ENCODE measurements at regions not wholly inside any gene's neighbourhood (a gene's known extent, or its start where the extent isn't known, plus 50 kb on each side); places are given as distances from the start of the nearest gene placed in this dataset.

- TF ChIP-seq, protein P1, sequence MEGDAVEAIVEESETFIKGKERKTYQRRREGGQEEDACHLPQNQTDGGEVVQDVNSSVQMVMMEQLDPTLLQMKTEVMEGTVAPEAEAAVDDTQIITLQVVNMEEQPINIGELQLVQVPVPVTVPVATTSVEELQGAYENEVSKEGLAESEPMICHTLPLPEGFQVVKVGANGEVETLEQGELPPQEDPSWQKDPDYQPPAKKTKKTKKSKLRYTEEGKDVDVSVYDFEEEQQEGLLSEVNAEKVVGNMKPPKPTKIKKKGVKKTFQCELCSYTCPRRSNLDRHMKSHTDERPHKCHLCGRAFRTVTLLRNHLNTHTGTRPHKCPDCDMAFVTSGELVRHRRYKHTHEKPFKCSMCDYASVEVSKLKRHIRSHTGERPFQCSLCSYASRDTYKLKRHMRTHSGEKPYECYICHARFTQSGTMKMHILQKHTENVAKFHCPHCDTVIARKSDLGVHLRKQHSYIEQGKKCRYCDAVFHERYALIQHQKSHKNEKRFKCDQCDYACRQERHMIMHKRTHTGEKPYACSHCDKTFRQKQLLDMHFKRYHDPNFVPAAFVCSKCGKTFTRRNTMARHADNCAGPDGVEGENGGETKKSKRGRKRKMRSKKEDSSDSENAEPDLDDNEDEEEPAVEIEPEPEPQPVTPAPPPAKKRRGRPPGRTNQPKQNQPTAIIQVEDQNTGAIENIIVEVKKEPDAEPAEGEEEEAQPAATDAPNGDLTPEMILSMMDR (conservative IDR thresholded peaks at IDR 0.05 in 1 of 2, IDR thresholded peaks at IDR 0.05 in 1 of 2; ENCODE audit: extremely low read depth in 1 of 2, insufficient read depth in 1 of 2, low read depth in 1 of 2, low read length in 2 of 2): no peak
- no peak for TF ChIP-seq EZH2 (IDR thresholded peaks at IDR 0.05; ENCODE audit: borderline replicate concordance, low read length)
These were observed 167.1 kb upstream of the FUT9 start for GRCh38 chr6:95848717-95849116.
